ENCODE measurements at regions not wholly inside any gene's neighbourhood (a gene's known extent, or its start where the extent isn't known, plus 50 kb on each side); places are given as distances from the start of the nearest gene placed in this dataset.

DNA sequence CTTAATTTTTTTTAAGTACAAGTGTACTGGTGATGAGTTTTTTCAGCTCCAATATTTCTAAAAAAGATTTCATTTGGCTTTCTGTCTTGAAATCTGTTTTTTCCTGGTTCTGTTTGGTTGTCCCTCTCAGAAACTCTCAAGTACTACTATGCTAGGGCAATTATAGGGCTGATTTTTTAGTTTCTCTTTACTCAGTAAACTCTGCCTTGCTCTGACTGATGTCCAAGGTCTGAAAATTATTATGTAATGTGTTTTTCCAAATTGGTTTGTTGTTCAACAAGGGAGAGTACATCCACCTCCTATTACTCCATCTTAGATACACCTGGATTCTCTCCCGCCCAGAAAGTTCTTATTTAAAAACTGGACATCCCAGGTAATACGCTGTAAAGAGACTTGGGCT is 877.7 kb downstream of the CBLN2 start:
- Histone ChIP-seq H3K36me3 (ENCODE audit: control insufficient read depth, insufficient read depth, low read length) (no peaks in the 10 kb centered on the region), H3K4me3 (ENCODE audit: low read depth in 2 of 2, low read length in 2 of 2) (no peak overlapping the region), H3K4me1 (ENCODE audit: control insufficient read depth, insufficient read depth, low read length) (no peaks in the 10 kb centered on the region), H3K9me3 (ENCODE audit: control insufficient read depth, insufficient read depth, low read depth, low read length) (no peaks in the 10 kb centered on the region), H3K27ac (ENCODE audit: low read length) (no peak overlapping the region), H3K27me3 (ENCODE audit: control insufficient read depth, insufficient read depth, low read length) (no peaks in the 10 kb centered on the region)
- no TSS peak for BruUV-seq (replicated peaks)
- ATAC-seq (no peak), DNase-seq (ENCODE audit: low read depth, low spot score) (no peak)
- ChIA-PET CTCF (no interaction called here), POLR2A (no interaction called here)
- no peak for TF ChIP-seq SIN3A (IDR thresholded peaks at IDR 0.05; ENCODE audit: borderline replicate concordance, insufficient read depth, low read depth, low read length)
- in situ Hi-C loops (cut with HindIII; ENCODE audit: low pct_unique_long_range_greater_than_20kb, low sequenced_read_pairs) = no loop called here
- intact Hi-C loops (cut with micrococcal nuclease; ENCODE audit: unreplicated experiment) = no loop called here

DNA sequence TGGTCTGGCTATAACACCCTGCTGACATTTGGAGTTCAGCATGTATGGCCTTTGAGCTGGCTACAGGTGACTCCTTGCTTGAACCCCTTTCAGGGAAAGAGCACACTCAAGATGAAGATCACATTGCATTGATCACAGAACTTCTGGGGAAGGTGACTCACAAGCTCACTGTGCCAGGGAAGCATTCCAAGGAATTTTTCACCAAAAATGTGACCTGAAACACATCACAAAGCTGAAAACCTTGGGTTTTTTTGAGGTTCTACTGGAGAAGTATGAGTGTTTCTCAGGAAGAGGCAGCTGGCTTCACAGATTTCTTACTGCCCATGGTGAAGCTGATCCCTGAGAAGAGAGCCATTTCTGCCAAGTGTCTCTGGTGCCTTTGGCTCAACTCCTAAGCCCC is 879.0 kb downstream of the CBLN2 start:
- ATAC-seq (no peak), DNase-seq (ENCODE audit: low read depth, low spot score) (no peak)
- H3K4me3 ChIP-seq (ENCODE audit: low read depth in 2 of 2, low read length in 2 of 2) = no peak overlapping the region
- ChIA-PET POLR2A (no interaction called here), CTCF (no interaction called here)
- H3K36me3 ChIP-seq (ENCODE audit: control insufficient read depth, insufficient read depth, low read length) = no peaks in the 10 kb centered on the region
- TF ChIP-seq, protein P1, sequence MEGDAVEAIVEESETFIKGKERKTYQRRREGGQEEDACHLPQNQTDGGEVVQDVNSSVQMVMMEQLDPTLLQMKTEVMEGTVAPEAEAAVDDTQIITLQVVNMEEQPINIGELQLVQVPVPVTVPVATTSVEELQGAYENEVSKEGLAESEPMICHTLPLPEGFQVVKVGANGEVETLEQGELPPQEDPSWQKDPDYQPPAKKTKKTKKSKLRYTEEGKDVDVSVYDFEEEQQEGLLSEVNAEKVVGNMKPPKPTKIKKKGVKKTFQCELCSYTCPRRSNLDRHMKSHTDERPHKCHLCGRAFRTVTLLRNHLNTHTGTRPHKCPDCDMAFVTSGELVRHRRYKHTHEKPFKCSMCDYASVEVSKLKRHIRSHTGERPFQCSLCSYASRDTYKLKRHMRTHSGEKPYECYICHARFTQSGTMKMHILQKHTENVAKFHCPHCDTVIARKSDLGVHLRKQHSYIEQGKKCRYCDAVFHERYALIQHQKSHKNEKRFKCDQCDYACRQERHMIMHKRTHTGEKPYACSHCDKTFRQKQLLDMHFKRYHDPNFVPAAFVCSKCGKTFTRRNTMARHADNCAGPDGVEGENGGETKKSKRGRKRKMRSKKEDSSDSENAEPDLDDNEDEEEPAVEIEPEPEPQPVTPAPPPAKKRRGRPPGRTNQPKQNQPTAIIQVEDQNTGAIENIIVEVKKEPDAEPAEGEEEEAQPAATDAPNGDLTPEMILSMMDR (IDR thresholded peaks at IDR 0.05) = no peak
- TF ChIP-seq POLR2AphosphoS5 (IDR thresholded peaks at IDR 0.05; ENCODE audit: low read depth, low read length) = no peak
- TF ChIP-seq, protein P2, sequence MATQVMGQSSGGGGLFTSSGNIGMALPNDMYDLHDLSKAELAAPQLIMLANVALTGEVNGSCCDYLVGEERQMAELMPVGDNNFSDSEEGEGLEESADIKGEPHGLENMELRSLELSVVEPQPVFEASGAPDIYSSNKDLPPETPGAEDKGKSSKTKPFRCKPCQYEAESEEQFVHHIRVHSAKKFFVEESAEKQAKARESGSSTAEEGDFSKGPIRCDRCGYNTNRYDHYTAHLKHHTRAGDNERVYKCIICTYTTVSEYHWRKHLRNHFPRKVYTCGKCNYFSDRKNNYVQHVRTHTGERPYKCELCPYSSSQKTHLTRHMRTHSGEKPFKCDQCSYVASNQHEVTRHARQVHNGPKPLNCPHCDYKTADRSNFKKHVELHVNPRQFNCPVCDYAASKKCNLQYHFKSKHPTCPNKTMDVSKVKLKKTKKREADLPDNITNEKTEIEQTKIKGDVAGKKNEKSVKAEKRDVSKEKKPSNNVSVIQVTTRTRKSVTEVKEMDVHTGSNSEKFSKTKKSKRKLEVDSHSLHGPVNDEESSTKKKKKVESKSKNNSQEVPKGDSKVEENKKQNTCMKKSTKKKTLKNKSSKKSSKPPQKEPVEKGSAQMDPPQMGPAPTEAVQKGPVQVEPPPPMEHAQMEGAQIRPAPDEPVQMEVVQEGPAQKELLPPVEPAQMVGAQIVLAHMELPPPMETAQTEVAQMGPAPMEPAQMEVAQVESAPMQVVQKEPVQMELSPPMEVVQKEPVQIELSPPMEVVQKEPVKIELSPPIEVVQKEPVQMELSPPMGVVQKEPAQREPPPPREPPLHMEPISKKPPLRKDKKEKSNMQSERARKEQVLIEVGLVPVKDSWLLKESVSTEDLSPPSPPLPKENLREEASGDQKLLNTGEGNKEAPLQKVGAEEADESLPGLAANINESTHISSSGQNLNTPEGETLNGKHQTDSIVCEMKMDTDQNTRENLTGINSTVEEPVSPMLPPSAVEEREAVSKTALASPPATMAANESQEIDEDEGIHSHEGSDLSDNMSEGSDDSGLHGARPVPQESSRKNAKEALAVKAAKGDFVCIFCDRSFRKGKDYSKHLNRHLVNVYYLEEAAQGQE (IDR thresholded peaks at IDR 0.05; ENCODE audit: insufficient read depth in 1 of 2, low read depth in 2 of 2, low read length in 1 of 2) = no peak
- TF ChIP-seq SIN3A (IDR thresholded peaks at IDR 0.05; ENCODE audit: borderline replicate concordance, insufficient read depth, low read depth, low read length) = no peak
- TF ChIP-seq TCF7L2 (IDR thresholded peaks at IDR 0.05; ENCODE audit: low read depth, low read length) = no peak
- no peaks in the 10 kb centered on the region for H3K4me1 ChIP-seq (ENCODE audit: control insufficient read depth, insufficient read depth, low read length)
- in situ Hi-C loops (cut with HindIII; ENCODE audit: low pct_unique_long_range_greater_than_20kb, low sequenced_read_pairs) = no loop called here
- H3K27ac ChIP-seq (ENCODE audit: low read length) = no peak overlapping the region
- no peaks in the 10 kb centered on the region for H3K9me3 ChIP-seq (ENCODE audit: control insufficient read depth, insufficient read depth, low read depth, low read length)
- no peaks in the 10 kb centered on the region for H3K27me3 ChIP-seq (ENCODE audit: control insufficient read depth, insufficient read depth, low read length)
- no TSS peak for BruUV-seq (replicated peaks)
- intact Hi-C loops (cut with micrococcal nuclease; ENCODE audit: unreplicated experiment) = no loop called here

DNA sequence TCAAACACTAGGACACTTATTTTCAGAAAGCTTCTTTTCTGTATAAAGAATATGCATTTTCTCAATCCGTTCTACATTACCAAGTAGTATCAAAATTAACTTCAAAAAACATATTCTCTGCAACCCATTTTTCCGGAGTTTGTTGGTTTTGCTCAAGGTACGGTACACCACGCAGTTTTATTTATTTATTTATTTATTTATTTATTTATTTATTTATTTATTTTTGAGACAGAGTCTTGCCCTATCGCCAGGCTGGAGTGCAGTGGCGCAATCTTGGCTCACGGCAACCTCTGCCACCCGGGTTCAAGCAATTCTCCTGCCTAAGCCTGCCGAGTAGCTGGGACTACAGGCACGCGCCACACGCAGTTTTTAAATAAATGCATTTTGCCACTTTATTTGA is 900.3 kb downstream of the CBLN2 start:
- Histone ChIP-seq H3K4me1 (ENCODE audit: control insufficient read depth, insufficient read depth, low read length) (no peaks in the 10 kb centered on the region), H3K27ac (ENCODE audit: low read length) (no peak overlapping the region), H3K36me3 (ENCODE audit: control insufficient read depth, insufficient read depth, low read length) (no peaks in the 10 kb centered on the region), H3K9me3 (ENCODE audit: control insufficient read depth, insufficient read depth, low read depth, low read length) (no peaks in the 10 kb centered on the region), H3K27me3 (ENCODE audit: control insufficient read depth, insufficient read depth, low read length) (no peaks in the 10 kb centered on the region), H3K4me3 (ENCODE audit: low read depth in 2 of 2, low read length in 2 of 2) (no peak overlapping the region)
- no TSS peak for BruUV-seq (replicated peaks)
- CTCF ChIA-PET = no interaction called here
- TF ChIP-seq TCF7L2 (IDR thresholded peaks at IDR 0.05; ENCODE audit: low read depth, low read length) = no peak
- no peak for TF ChIP-seq POLR2AphosphoS5 (IDR thresholded peaks at IDR 0.05; ENCODE audit: low read depth, low read length)
- TF ChIP-seq, protein P1 (IDR thresholded peaks at IDR 0.05) = no peak
- no peak for TF ChIP-seq SIN3A (IDR thresholded peaks at IDR 0.05; ENCODE audit: borderline replicate concordance, insufficient read depth, low read depth, low read length)
- TF ChIP-seq, protein P2 (IDR thresholded peaks at IDR 0.05; ENCODE audit: insufficient read depth in 1 of 2, low read depth in 2 of 2, low read length in 1 of 2) = no peak
- DNase-seq (ENCODE audit: low read depth, low spot score) = no peak
- intact Hi-C loops (cut with micrococcal nuclease; ENCODE audit: unreplicated experiment) (no loop called here), in situ Hi-C loops (cut with HindIII; ENCODE audit: low pct_unique_long_range_greater_than_20kb, low sequenced_read_pairs) (no loop called here)
- ATAC-seq = no peak
- POLR2A ChIA-PET = no interaction called here
